ENCODE measurements at regions not wholly inside any gene's neighbourhood (a gene's known extent, or its start where the extent isn't known, plus 50 kb on each side); places are given as distances from the start of the nearest gene placed in this dataset.
"Not testable (repeated sequence)": the region's sequence is repeated elsewhere in the genome, so short reads cannot be mapped to it uniquely, and the experiment has no call there.

DNA sequence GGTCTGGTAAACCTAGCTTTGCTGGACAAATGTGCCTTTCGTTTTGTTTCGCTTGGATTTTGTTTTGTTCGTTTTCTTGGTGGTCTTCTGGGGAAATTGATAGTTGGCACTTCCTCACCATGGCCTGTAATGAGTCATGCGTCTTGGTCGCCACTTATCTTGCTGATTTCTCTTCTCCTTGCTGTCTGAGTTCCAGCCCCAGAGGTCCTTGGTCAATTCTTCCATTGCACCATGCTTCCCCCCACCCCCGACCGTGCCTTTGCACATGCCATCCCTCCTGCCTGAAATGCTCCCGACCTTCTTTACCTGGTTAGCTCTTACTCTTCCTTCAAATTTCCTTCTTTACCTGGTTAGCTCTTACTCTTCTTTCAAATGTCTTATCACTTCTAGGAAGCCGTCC lies 168.7 kb upstream of the MSX2 start:
- no peak for DNase-seq (ENCODE audit: low spot score)

GRCh38 chr5:174556756-174557155 lies 167.6 kb upstream of the MSX2 start:
- DNase-seq (ENCODE audit: low spot score) = no peak

DNA sequence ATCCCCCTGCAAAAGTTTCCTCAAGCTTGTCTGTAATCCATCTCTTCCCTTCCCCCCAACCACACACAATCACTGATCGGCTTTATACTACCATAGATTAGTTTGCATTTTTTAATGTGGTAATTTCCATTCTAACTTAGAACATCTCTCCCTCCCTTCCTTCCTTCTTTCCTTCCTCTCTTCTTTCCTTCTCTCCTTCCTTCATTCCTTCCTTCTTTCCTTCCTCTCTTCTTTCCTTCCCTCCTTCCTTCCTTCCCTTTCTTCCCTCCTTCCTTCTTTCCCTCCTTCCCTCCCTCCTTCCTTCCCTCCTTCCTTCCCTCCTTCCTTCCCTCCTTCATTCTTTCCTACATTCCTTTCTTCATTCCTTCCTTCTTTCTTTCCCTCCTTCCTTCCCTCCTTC lies 166.2 kb upstream of the MSX2 start:
- no peak for DNase-seq (ENCODE audit: low spot score)

GRCh38 chr5:174559141-174559540 lies 165.2 kb upstream of the MSX2 start:
- no peak for DNase-seq (ENCODE audit: low spot score)

- DNase-seq (ENCODE audit: low spot score) = no peak
Observed at GRCh38 chr5:174559566-174560090, 164.8 kb upstream of the MSX2 start.

GRCh38 chr5:174560861-174561260 lies 163.5 kb upstream of the MSX2 start:
- no peak for DNase-seq (ENCODE audit: low spot score)

GRCh38 chr5:174563040-174563439 lies 161.3 kb upstream of the MSX2 start:
- not testable (repeated sequence) for DNase-seq (ENCODE audit: low spot score)

DNA sequence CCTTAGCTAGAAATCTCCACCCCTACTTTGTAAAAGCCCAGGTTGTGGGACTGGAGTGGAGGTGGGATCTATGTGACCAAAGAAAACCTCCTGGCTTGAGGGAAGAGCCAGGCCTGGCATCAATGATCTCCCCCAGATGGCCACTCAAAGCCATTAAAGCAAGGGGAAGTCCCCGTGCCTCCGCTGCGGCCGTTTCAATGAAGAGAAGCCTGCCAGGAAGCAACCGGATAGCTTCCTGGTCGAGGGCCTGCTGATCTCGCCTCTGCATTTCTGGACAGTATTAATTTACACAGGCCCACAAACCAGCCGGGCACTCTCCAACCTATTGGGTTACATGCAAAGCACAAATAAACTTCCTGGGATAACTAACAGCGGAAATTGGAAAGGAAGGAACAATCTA lies 160.5 kb upstream of the MSX2 start:
- DNase-seq (ENCODE audit: low spot score) = no peak

- no peak for DNase-seq (ENCODE audit: low spot score)
Observed at GRCh38 chr5:174567506-174568141, 156.8 kb upstream of the MSX2 start.

DNA sequence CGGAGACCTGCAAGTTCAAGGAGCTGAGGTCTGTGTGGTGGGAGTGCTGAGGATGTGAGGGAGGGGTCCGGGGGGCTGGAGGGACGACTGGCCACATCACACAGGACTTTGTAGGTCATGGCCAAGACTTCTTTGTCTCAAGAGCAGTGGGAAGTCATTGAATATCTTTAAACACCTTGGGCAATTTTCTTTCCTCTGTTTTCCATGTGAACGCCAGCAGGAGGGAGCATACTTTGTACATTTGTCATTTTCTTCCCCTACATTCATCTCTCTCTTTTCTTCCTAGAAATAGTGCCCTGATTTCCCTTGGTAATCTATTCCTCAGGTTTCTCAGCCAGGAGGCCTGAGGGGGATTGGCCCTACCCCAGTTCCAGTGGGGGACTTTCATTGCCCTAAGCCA lies 153.7 kb upstream of the MSX2 start:
- DNase-seq (ENCODE audit: low spot score) = no peak

- peak; percentile 21 for DNase-seq (ENCODE audit: low spot score)
Observed at GRCh38 chr5:174571662-174572397, 152.6 kb upstream of the MSX2 start.

- DNase-seq (ENCODE audit: low spot score) = no peak
Observed at GRCh38 chr5:174572591-174572990, 151.8 kb upstream of the MSX2 start.

DNA sequence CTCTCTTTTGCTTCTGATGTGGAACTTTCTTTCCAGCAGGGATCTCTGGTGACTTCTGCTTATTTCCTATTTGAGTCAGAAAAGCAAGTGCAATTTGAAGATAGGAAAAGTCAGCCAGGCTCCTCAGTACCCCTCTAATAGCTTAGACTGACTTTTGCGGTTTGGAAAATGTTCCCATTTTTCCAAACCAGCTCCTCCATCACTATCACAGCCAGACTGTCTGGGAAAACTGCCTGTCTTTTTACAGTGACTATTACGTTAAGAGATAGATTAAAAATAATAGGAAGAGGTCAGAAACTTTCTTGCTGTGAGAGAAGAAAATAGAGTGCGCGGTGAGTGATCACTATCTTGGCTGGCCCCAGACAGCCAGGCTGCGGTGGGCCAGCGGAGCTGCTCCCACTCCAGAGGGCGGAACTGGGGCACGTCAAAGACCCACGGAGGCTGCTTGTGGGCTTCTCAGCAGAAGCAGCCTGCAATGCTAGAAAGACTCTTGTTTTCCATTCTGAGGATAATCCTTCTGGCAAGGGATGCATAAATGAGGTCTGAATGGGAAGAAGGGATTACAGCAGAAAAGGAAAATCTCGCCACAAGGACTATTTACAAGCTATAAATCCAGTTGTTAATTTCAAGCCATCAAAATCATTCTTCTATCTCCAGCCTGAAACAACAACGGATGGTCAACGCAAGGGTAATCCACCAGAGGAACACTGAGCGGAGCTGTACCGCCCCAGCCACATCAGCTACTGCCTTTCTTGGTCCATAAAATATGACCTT lies 151.0 kb upstream of the MSX2 start:
- no peak for DNase-seq (ENCODE audit: low spot score)

DNA sequence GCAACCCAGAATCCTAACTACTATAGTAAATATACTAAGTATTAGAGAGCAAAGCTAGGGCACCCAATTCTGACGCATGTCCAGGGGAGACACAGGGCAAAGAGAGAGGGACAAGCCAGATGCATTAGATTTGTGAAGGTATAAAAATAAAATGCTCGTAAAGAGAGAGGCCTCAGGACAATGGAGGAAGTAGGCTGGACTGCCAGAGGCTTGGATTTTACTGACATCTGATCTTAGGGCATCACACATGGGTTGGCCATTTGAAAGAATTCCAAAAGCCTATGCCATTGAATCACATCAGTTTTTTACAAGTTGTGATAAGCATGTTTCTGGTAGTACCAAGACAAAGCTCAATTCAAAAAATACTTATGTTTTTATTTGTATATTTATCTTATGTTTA lies 149.3 kb upstream of the MSX2 start:
- DNase-seq (ENCODE audit: low spot score) = no peak

- DNase-seq (ENCODE audit: low spot score) = no peak
Observed at GRCh38 chr5:174576042-174576441, 148.3 kb upstream of the MSX2 start.

DNA sequence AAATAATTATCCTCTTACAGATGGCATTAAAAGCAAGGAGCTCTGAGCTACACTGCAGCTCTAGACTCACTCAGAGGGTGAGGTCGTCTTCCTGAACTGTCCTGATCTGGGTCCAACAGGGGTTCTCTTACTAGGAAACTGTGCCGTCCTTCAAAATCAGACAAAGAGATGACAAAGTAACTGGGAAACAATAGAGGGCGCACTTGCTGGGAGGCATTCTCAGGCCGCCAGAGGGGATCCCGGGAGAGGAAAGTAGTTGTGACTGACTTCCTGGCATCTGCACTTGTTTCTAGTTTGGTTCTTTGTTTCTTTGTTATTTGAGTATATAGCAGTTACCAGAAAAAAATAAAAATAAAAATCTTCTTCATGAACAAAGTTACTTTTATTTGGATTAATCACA lies 142.9 kb upstream of the MSX2 start:
- DNase-seq (ENCODE audit: low spot score) = peak; percentile 22

GRCh38 chr5:174581894-174582293 lies 142.5 kb upstream of the MSX2 start:
- DNase-seq (ENCODE audit: low spot score) = no peak

GRCh38 chr5:174583071-174583470 lies 141.3 kb upstream of the MSX2 start:
- DNase-seq (ENCODE audit: low spot score) = no peak

DNA sequence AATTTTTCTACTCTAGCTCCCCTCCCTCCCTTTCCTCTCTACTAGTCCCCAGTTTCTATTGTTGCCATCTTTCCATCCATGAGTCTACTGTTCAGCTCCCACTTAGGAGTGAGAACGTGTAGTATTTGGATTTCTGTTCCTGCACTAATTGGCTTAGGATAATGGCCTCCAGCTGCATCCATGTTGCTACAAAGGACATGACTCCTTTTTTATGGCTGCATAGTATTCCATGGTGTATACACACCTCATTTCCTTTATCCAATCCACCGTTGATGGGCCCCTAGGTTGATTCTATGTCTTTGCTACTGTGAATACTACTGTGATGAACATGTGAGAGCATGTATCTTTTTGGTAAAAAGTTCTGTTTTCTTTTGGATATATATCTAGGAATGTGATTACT lies 138.9 kb upstream of the MSX2 start:
- no peak for DNase-seq (ENCODE audit: low spot score)

DNA sequence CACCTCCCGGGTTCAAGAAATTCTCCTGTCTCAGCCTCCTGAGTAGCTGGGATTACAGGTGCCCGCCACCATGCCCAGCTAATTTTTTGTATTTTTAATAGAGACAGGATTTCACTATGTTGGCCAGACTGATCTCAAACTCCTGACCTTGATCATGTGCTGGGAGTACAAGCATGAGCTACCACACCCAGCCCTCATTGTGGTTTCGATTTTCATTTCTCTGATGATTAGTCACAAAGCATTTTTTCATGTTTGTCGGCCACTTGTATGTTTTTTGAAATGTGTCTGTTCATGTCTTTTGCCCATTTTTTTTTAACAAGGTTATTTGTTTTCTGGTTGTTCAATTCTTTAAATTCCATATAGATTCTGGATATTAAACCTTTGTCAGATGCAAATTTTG lies 138.2 kb upstream of the MSX2 start:
- DNase-seq (ENCODE audit: low spot score) = not testable (repeated sequence)

- no peak for DNase-seq (ENCODE audit: low spot score)
Observed at GRCh38 chr5:174589011-174589410, 135.4 kb upstream of the MSX2 start.

GRCh38 chr5:174589599-174589998 lies 134.8 kb upstream of the MSX2 start:
- DNase-seq (ENCODE audit: low spot score) = no peak

DNA sequence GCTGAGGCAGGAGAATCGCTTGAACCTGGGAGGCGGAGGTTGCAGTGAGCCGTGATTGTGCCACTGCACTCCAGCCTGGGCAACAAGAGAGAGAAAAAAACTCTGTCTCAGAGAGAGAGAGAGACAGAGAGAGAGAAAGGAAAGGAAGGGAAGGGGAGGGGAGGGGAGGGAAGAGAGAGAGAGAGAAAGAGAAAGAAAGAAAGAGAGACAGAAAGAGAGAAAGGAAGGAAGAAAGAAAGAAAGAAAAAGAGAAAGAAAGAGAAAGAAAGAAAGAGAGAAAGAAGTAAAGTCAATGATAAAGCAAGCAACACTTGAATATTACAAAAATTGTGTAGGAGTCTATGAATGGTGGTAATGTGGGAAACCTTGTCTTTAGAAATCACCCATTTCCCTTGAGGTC lies 133.6 kb upstream of the MSX2 start:
- no peak for DNase-seq (ENCODE audit: low spot score)

Measured in HuH-7.5 (cell line).